Trophoblast cell (in vitro differentiated cells and primary cell): ENCODE measurements at regions not wholly inside any gene's neighbourhood (a gene's known extent, or its start where the extent isn't known, plus 50 kb on each side); places are given as distances from the start of the nearest gene placed in this dataset.

ENCODE experiments used
- DNase-seq, 2 donors: peaks; one replicate each; pipeline ENCODE4 v3.0.0-alpha.2; 2016
- H2AFZ ChIP-seq: 2 replicates; pipeline ENCODE4 v1.6.1; 2013; ENCODE audit warnings: low read length, moderate library complexity, mild to moderate bottlenecking; ENCODE audit not compliant: insufficient read depth, poor library complexity
- H2AK5ac ChIP-seq: 2 replicates; pipeline ENCODE4 v1.6.1; 2013; ENCODE audit warnings: mild to moderate bottlenecking, low read length
- H2BK120ac ChIP-seq: 2 replicates; pipeline ENCODE4 v1.6.1; 2013; ENCODE audit warnings: low read length, mild to moderate bottlenecking, moderate library complexity; ENCODE audit not compliant: insufficient read depth, poor library complexity
- H2BK12ac ChIP-seq: 2 replicates; pipeline ENCODE4 v1.6.1; 2013; ENCODE audit warnings: mild to moderate bottlenecking, low read length, moderate library complexity
- H2BK5ac ChIP-seq: 2 replicates; pipeline ENCODE4 v1.6.1; 2013; ENCODE audit warnings: low read length, low read depth, moderate library complexity, mild to moderate bottlenecking; ENCODE audit not compliant: poor library complexity
- H3K14ac ChIP-seq: 2 replicates; pipeline ENCODE4 v1.6.1; 2013; ENCODE audit warnings: mild to moderate bottlenecking, low read length
- H3K18ac ChIP-seq: 2 replicates; pipeline ENCODE4 v1.6.1; 2013; ENCODE audit warnings: mild to moderate bottlenecking, low read length
- H3K23ac ChIP-seq: 2 replicates; pipeline ENCODE4 v1.6.1; 2013; ENCODE audit warnings: low read length
- H3K27ac ChIP-seq: 2 replicates; pipeline ENCODE4 v1.5.1; 2013; ENCODE audit warnings: low read depth, mild to moderate bottlenecking, inconsistent platforms, low read length, moderate library complexity
- H3K27me3 ChIP-seq: 2 replicates; pipeline ENCODE4 v1.6.1; 2013; ENCODE audit warnings: inconsistent platforms, mild to moderate bottlenecking, low read length, moderate library complexity; ENCODE audit not compliant: insufficient read depth
- H3K36me3 ChIP-seq, 2 experiments: 1 replicate in 1 of 2; 2 replicates in 1 of 2; pipeline ENCODE4 v1.6.1; 2013; ENCODE audit warnings: low read length in 2 of 2, mild to moderate bottlenecking in 2 of 2, moderate library complexity in 1 of 2; ENCODE audit not compliant: insufficient read depth in 2 of 2, control insufficient read depth in 1 of 2
- H3K4ac ChIP-seq: 2 replicates; pipeline ENCODE4 v1.6.1; 2013; ENCODE audit warnings: low read depth, mild to moderate bottlenecking, low read length, moderate library complexity
- H3K4me1 ChIP-seq, 2 experiments: 1 replicate in 1 of 2; 2 replicates in 1 of 2; pipeline ENCODE4 v1.6.1; 2013; ENCODE audit warnings: low read length in 2 of 2, mild to moderate bottlenecking in 2 of 2, moderate library complexity in 1 of 2; ENCODE audit not compliant: insufficient read depth in 2 of 2, control insufficient read depth in 1 of 2
- H3K4me2 ChIP-seq: 2 replicates; pipeline ENCODE4 v1.6.1; 2013; ENCODE audit warnings: inconsistent platforms, mild to moderate bottlenecking, low read length, moderate library complexity
- H3K4me3 ChIP-seq: 2 replicates; pipeline ENCODE4 v1.5.1; 2013; ENCODE audit warnings: mild to moderate bottlenecking, low read depth, low read length, inconsistent platforms
- H3K79me1 ChIP-seq: one replicate; pipeline ENCODE4 v1.6.1; 2013; ENCODE audit warnings: low read length
- H3K79me2 ChIP-seq: 2 replicates; pipeline ENCODE4 v1.6.1; 2013; ENCODE audit warnings: low read length, mild to moderate bottlenecking; ENCODE audit not compliant: control insufficient read depth, insufficient read depth, poor library complexity
- H3K9ac ChIP-seq: 2 replicates; pipeline ENCODE4 v1.6.1; 2013; ENCODE audit warnings: mild to moderate bottlenecking, low read length
- H3K9me3 ChIP-seq: 2 replicates; pipeline ENCODE4 v1.6.1; 2013; ENCODE audit warnings: low read depth, mild to moderate bottlenecking, control low read depth, inconsistent platforms, low read length; ENCODE audit not compliant: insufficient read depth
- H4K12ac ChIP-seq: 2 replicates; pipeline ENCODE4 v1.6.1; 2013; ENCODE audit warnings: low read depth, mild to moderate bottlenecking, low read length, moderate library complexity
- H4K8ac ChIP-seq: 2 replicates; pipeline ENCODE4 v1.6.1; 2013; ENCODE audit warnings: low read depth, mild to moderate bottlenecking, low read length, moderate library complexity
- H4K91ac ChIP-seq: one replicate; pipeline ENCODE4 v1.6.1; 2013; ENCODE audit warnings: low read depth, mild to moderate bottlenecking, low read length, moderate library complexity
- WGBS: extraction: QIAGEN DNeasy Blood & Tissue Kit; methylation state at CpG from one replicate; pipeline ENCODE4 v1.1.7; 2013; ENCODE audit warnings: missing lambda C conversion rate; ENCODE audit not compliant: insufficient read length, insufficient coverage; ENCODE audit errors: extremely low coverage; 5-methylcytosine and 5-hydroxymethylcytosine counted together

DNA sequence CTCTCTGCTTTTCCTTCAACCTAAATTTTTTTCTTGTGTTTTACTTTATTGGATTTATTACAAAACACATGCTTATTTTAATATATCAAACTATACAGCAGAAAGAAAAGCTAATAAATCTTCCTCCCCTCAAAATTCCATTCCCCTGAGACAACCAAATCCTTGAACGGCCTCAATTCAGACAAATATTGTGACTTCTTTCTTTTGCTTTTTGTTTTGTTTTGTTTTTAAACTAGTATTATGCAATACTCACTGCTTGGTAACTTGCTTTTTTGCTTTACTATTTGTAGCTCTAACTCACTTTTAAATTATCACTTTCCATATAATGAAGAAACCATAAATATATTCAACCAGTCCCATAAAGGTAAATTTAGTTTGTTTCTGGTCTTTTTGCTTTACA is 59.4 kb upstream of the CDK1 start:
- Histone ChIP-seq H3K9me3 (no peaks in the 10 kb centered on the region), H2AFZ (no peak overlapping the region), H3K79me2 (no peaks in the 10 kb centered on the region), H3K36me3 (no peaks in the 10 kb centered on the region), H4K12ac (no peak overlapping the region), H3K23ac (no peak overlapping the region), H3K4me1 (no peaks in the 10 kb centered on the region), H4K8ac (no peak overlapping the region), H3K4me3 (no peak overlapping the region), H3K79me1 (no peaks in the 10 kb centered on the region), H2BK12ac (no peak overlapping the region), H3K27me3 (no peaks in the 10 kb centered on the region), H3K9ac (no peak overlapping the region), H3K4ac (no peak overlapping the region), H2BK120ac (no peak overlapping the region), H2BK5ac (no peak overlapping the region), H3K18ac (no peak overlapping the region), H4K91ac (no peak overlapping the region), H2AK5ac (no peak overlapping the region), H3K4me2 (no peak overlapping the region), H3K14ac (no peak overlapping the region), H3K27ac (no peak overlapping the region)
- no CpG with 5 or more reads among the region's 1 CpG for WGBS
- DNase-seq = no peak

DNA sequence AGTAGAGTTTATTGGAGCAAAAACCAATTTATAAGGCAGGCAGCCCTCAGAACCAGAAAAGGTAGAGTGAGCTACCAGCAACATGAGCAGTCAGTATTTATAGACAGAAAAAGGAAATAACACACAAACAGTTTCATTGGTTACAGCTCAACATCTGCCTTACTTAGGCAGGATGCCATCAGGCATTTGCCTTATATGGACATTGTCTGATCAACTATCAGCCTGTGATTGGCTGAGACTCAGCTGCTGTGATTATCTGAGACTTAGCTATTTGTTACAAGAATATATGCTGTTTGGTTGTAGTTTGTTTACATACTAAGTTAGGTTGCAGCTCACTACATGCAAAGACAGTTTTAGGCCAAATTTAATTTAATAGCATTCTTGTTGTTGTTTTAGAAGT is 60.4 kb upstream of the CDK1 start:
- Histone ChIP-seq H4K12ac (no peak overlapping the region), H2BK12ac (no peak overlapping the region), H3K4me2 (no peak overlapping the region), H2BK120ac (no peak overlapping the region), H4K8ac (no peak overlapping the region), H3K79me2 (no peaks in the 10 kb centered on the region), H3K14ac (no peak overlapping the region), H3K4me1 (no peaks in the 10 kb centered on the region), H3K27me3 (no peaks in the 10 kb centered on the region), H2BK5ac (no peak overlapping the region), H3K27ac (no peak overlapping the region), H2AK5ac (no peak overlapping the region), H3K18ac (no peak overlapping the region), H3K36me3 (no peaks in the 10 kb centered on the region), H4K91ac (no peak overlapping the region), H3K23ac (no peak overlapping the region), H3K79me1 (no peaks in the 10 kb centered on the region), H3K9ac (no peak overlapping the region), H3K4ac (no peak overlapping the region), H3K4me3 (no peak overlapping the region), H2AFZ (no peak overlapping the region), H3K9me3 (no peaks in the 10 kb centered on the region)
- DNase-seq = no peak

GRCh38 chr10:60714233-60714632 is 64.0 kb upstream of the CDK1 start:
- H4K12ac ChIP-seq = no peak overlapping the region
- no CpG with 5 or more reads among the region's 2 CpGs for WGBS

DNA sequence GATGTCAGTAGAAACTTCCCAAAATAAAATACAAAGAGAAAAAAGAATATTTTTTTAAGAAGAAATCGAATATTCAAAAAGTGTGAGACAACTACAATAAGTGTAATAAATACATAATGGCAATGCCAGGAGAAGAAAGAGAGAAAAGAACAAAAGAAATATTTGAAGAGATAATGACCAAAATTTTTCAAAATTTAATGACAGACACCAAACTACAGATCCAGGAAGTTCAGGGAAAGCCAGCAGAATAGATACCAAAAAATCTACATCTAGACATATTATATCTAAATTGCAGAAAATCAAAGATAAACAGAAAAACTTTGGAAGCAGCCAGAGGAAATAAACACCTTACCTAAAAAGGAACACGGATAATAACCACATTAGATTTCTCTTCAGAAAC is 66.8 kb upstream of the CDK1 start:
- no peak overlapping the region for H3K4ac ChIP-seq
- no CpG with 5 or more reads among the region's 2 CpGs for WGBS
- DNase-seq = no peak
- no peak overlapping the region for H4K91ac ChIP-seq
- H3K79me2 ChIP-seq = no peaks in the 10 kb centered on the region
- H2AK5ac ChIP-seq = no peak overlapping the region
- no peak overlapping the region for H3K18ac ChIP-seq
- H3K27me3 ChIP-seq = no peaks in the 10 kb centered on the region
- no peak overlapping the region for H3K14ac ChIP-seq
- no peak overlapping the region for H3K23ac ChIP-seq
- H3K9me3 ChIP-seq = no peaks in the 10 kb centered on the region
- no peak overlapping the region for H4K8ac ChIP-seq
- no peak overlapping the region for H3K27ac ChIP-seq
- no peaks in the 10 kb centered on the region for H3K79me1 ChIP-seq
- no peak overlapping the region for H2BK12ac ChIP-seq
- no peak overlapping the region for H3K9ac ChIP-seq
- H2BK5ac ChIP-seq = no peak overlapping the region
- H3K36me3 ChIP-seq = no peaks in the 10 kb centered on the region
- no peak overlapping the region for H2BK120ac ChIP-seq
- H3K4me1 ChIP-seq = no peaks in the 10 kb centered on the region
- H2AFZ ChIP-seq = no peak overlapping the region
- no peak overlapping the region for H3K4me2 ChIP-seq
- no peak overlapping the region for H3K4me3 ChIP-seq
- H4K12ac ChIP-seq = no peak overlapping the region

More at GRCh38 chr10:60714233-60714632, 64.0 kb upstream of the CDK1 start:
- H2BK120ac ChIP-seq = no peak overlapping the region
- H3K4me3 ChIP-seq = no peak overlapping the region
- DNase-seq = no peak
- H3K9me3 ChIP-seq = no peaks in the 10 kb centered on the region
- H2BK12ac ChIP-seq = no peak overlapping the region
- no peak overlapping the region for H2AK5ac ChIP-seq
- no peaks in the 10 kb centered on the region for H3K79me2 ChIP-seq
- H2BK5ac ChIP-seq = no peak overlapping the region
- H3K79me1 ChIP-seq = no peaks in the 10 kb centered on the region
- no peak overlapping the region for H4K8ac ChIP-seq
- no peak overlapping the region for H3K23ac ChIP-seq
- no peaks in the 10 kb centered on the region for H3K27me3 ChIP-seq
- no peak overlapping the region for H3K4me2 ChIP-seq
- H3K14ac ChIP-seq = no peak overlapping the region
- no peak overlapping the region for H2AFZ ChIP-seq
- no peak overlapping the region for H3K4ac ChIP-seq
- no peak overlapping the region for H3K9ac ChIP-seq
- H3K36me3 ChIP-seq = no peaks in the 10 kb centered on the region
- no peaks in the 10 kb centered on the region for H3K4me1 ChIP-seq
- no peak overlapping the region for H4K91ac ChIP-seq
- H3K18ac ChIP-seq = no peak overlapping the region
- H3K27ac ChIP-seq = no peak overlapping the region
